MCF 10A (cell line): ENCODE measurements at regions not wholly inside any gene's neighbourhood (a gene's known extent, or its start where the extent isn't known, plus 50 kb on each side); places are given as distances from the start of the nearest gene placed in this dataset.

Experiments used
- BruUV-seq: library from RNA; stranded (reverse); fragments of 400-500 nt; replicated peaks from 2 replicates; lab custom pipeline; 2021; lab: Mats Ljungman, UMichigan
- CTCF ChIA-PET: fragments of 300-600 bp; sonication (Branson Sonifier 250); formaldehyde crosslinking; extraction: SDS; loops from one replicate; lab custom pipeline; 2021; ENCODE audit warnings: antibody characterized with exemption, inconsistent platforms; lab: Yijun Ruan, JAX
- POLR2A ChIA-PET: fragments of 300-600, 350-650 bp; sonication (Branson Sonifier 250); formaldehyde crosslinking; extraction: SDS; loops from one replicate; lab custom pipeline; 2020; ENCODE audit warnings: antibody characterized with exemption, inconsistent platforms; lab: Yijun Ruan, JAX
- DNase-seq: peaks from one replicate; pipeline ENCODE4 v3.0.0-alpha.2; 2018; ENCODE audit not compliant: unreplicated experiment
- H3K27ac Mint-ChIP-seq: one replicate; pipeline ENCODE4 v1.8.0; 2022; ENCODE audit warnings: mild to moderate bottlenecking, low read depth, mixed read lengths; ENCODE audit not compliant: unreplicated experiment
- H3K27me3 Mint-ChIP-seq: one replicate; pipeline ENCODE4 v1.8.0; 2022; ENCODE audit warnings: mixed read lengths; ENCODE audit not compliant: insufficient read depth, unreplicated experiment
- H3K36me3 Mint-ChIP-seq: one replicate; pipeline ENCODE4 v1.8.0; 2022; ENCODE audit warnings: mild to moderate bottlenecking, moderate library complexity, mixed read lengths; ENCODE audit not compliant: insufficient read depth, unreplicated experiment
- H3K4me1 Mint-ChIP-seq: one replicate; pipeline ENCODE4 v1.8.0; 2022; ENCODE audit warnings: mixed read lengths; ENCODE audit not compliant: insufficient read depth, unreplicated experiment
- H3K4me3 Mint-ChIP-seq: one replicate; pipeline ENCODE4 v1.8.0; 2022; ENCODE audit warnings: mild to moderate bottlenecking, moderate library complexity, mixed read lengths; ENCODE audit not compliant: unreplicated experiment
- H3K9me3 Mint-ChIP-seq: one replicate; pipeline ENCODE4 v1.8.0; 2022; ENCODE audit warnings: mixed read lengths; ENCODE audit not compliant: unreplicated experiment
- intact Hi-C: fragments of 100-400 bp; cut with micrococcal nuclease; formaldehyde crosslinking; loops from 2 replicates; pipeline ENCODE4 v1.14.1; 2022
- TF ChIP-seq, protein P1 (sequence below): fragments of 200-600 bp; IDR thresholded peaks from one replicate; pipeline ENCODE4 v1.8.0; 2022; ENCODE audit warnings: antibody characterized with exemption, mild to moderate bottlenecking; ENCODE audit not compliant: unreplicated experiment

DNA sequence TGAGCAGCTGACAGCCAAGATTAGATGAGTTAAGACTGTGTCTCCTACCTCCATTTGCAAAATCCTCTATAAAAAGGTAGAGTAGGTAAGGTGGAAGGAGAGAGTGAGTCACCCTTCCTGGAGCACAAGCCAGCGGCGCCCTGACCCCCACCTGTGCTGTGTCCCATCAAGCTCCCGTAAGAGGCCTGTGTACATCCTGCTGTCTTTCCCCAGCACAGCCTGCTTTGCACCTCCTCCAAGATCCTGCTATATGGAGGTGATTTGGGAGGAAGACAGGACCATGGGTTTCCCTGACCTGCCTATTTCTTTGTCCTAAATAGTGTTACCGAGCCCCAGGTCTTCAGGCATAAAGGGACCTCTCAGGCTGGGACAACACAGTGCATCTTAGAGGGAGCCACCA is 62.3 kb upstream of the UQCRFS1 start:
- ChIA-PET POLR2A (no interaction called here), CTCF (no interaction called here)
- peaks cover 6% of the 10 kb centered on the region for H3K36me3 Mint-ChIP-seq
- no TSS peak for BruUV-seq
- no peak overlapping the region for H3K4me3 Mint-ChIP-seq
- peaks cover 40% of the 10 kb centered on the region for H3K9me3 Mint-ChIP-seq
- DNase-seq, result no peak
- TF ChIP-seq, protein P1, sequence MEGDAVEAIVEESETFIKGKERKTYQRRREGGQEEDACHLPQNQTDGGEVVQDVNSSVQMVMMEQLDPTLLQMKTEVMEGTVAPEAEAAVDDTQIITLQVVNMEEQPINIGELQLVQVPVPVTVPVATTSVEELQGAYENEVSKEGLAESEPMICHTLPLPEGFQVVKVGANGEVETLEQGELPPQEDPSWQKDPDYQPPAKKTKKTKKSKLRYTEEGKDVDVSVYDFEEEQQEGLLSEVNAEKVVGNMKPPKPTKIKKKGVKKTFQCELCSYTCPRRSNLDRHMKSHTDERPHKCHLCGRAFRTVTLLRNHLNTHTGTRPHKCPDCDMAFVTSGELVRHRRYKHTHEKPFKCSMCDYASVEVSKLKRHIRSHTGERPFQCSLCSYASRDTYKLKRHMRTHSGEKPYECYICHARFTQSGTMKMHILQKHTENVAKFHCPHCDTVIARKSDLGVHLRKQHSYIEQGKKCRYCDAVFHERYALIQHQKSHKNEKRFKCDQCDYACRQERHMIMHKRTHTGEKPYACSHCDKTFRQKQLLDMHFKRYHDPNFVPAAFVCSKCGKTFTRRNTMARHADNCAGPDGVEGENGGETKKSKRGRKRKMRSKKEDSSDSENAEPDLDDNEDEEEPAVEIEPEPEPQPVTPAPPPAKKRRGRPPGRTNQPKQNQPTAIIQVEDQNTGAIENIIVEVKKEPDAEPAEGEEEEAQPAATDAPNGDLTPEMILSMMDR, result no peak
- no peak overlapping the region for H3K27ac Mint-ChIP-seq
- intact Hi-C loops, result no loop called here
- H3K27me3 Mint-ChIP-seq, result no peaks in the 10 kb centered on the region
- H3K4me1 Mint-ChIP-seq, result no peaks in the 10 kb centered on the region

- no peaks in the 10 kb centered on the region for H3K27me3 Mint-ChIP-seq
- ChIA-PET POLR2A (no interaction called here), CTCF (interaction anchor here (0.7 kb wide), 1 partner anchor 499 kb away, joined by 4 read pairs; no protein-coding TSS in a partner anchor)
- H3K9me3 Mint-ChIP-seq, result peaks cover 40% of the 10 kb centered on the region
- H3K36me3 Mint-ChIP-seq, result peaks cover 4% of the 10 kb centered on the region
- H3K4me3 Mint-ChIP-seq, result no peak overlapping the region
- no peak for DNase-seq
- no peaks in the 10 kb centered on the region for H3K4me1 Mint-ChIP-seq
- intact Hi-C loops, result no loop called here
- no peak overlapping the region for H3K27ac Mint-ChIP-seq
- BruUV-seq, result no TSS peak
- TF ChIP-seq, protein P1, result no peak
These were observed 64.2 kb upstream of the UQCRFS1 start for GRCh38 chr19:29277102-29277501.

DNA sequence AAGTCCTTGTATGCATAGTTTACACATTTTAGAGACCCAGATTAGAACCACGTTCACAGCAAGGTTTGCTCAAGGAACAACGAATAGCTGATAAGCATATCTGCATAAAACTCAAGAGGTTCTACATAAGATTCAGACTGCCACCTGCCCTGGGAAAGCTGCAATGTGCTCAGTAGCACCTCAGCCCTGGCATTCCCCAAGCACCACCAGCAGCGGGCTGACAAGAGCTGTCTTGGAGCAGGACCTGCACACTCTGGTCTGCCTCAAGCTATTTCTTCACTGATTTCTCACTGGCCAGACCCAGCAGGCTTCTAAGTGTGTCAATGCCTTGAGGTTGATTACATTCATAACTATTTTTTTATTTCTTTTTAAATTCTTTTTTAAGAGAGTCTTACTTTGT is 65.8 kb upstream of the UQCRFS1 start:
- no peaks in the 10 kb centered on the region for H3K4me1 Mint-ChIP-seq
- DNase-seq, result no peak
- intact Hi-C loops, result no loop called here
- no peaks in the 10 kb centered on the region for H3K27me3 Mint-ChIP-seq
- POLR2A ChIA-PET, result no interaction called here
- H3K9me3 Mint-ChIP-seq, result peaks cover 37% of the 10 kb centered on the region
- CTCF ChIA-PET, result no interaction called here
- no TSS peak for BruUV-seq
- H3K4me3 Mint-ChIP-seq, result no peak overlapping the region
- H3K27ac Mint-ChIP-seq, result no peak overlapping the region
- TF ChIP-seq, protein P1, result no peak
- H3K36me3 Mint-ChIP-seq, result no peaks in the 10 kb centered on the region

DNA sequence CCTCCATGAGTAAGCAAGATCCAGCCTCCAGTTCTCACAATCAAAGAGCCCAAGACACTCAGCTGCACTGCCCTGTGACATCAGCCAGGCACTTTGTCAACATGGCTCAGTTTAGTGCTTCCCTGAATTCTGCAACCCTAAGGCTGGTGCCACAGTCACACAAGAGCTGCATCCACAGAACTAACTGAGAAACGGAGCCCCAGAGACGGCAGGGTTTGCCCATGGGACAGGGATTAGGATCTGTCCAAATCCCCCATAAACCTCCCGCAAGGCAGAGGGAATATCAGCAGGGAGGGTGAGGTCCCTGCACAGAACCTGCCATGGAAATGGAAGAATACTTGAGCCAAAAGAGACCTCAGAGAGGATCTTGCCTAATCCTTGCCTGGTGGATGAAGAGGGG is 70.4 kb upstream of the UQCRFS1 start:
- no peak overlapping the region for H3K27ac Mint-ChIP-seq
- TF ChIP-seq, protein P1, result no peak
- no peak overlapping the region for H3K4me3 Mint-ChIP-seq
- H3K9me3 Mint-ChIP-seq, result peaks cover 47% of the 10 kb centered on the region
- DNase-seq, result no peak
- no peaks in the 10 kb centered on the region for H3K36me3 Mint-ChIP-seq
- no peaks in the 10 kb centered on the region for H3K4me1 Mint-ChIP-seq
- ChIA-PET POLR2A (no interaction called here), CTCF (interaction anchor here (1.1 kb wide), 1 partner anchor 20 kb away, joined by 3 read pairs; no protein-coding TSS in a partner anchor)
- no TSS peak for BruUV-seq
- intact Hi-C loops, result no loop called here
- no peaks in the 10 kb centered on the region for H3K27me3 Mint-ChIP-seq
